HepG2 (cell line): ENCODE measurements at regions not wholly inside any gene's neighbourhood (a gene's known extent, or its start where the extent isn't known, plus 50 kb on each side); places are given as distances from the start of the nearest gene placed in this dataset.

Experiments used
- ATAC-seq: fragments of 200-7000 bp; cut with Tn5 transposase; 3 replicates; pipeline ENCODE4 v1.9.1; 2020; ENCODE audit warnings: mild to moderate bottlenecking, moderate library complexity
- BruUV-seq: library from RNA; stranded (reverse); fragments of 400-500 nt; replicated peaks from 2 replicates; lab custom pipeline; 2021; lab: Mats Ljungman, UMichigan
- CTCF ChIA-PET: fragments of 300-600 bp; formaldehyde crosslinking; extraction: SDS; loops from one replicate; lab custom pipeline; 2021; ENCODE audit warnings: low total read pairs, inconsistent platforms, low intra/inter-chr PET ratio; lab: Yijun Ruan, JAX
- POLR2A ChIA-PET: fragments of 350-600 bp; sonication (Branson Sonifier 250); formaldehyde crosslinking; loops from one replicate; lab custom pipeline; 2020; ENCODE audit warnings: antibody characterized with exemption, inconsistent platforms; lab: Yijun Ruan, JAX
- DNase-seq: peaks from one replicate; pipeline ENCODE4 v3.0.0-alpha.2; 2015; ENCODE audit warnings: low spot score
- FAIRE-seq: peaks from 3 replicates; lab custom pipeline; 2011; peaks lifted over from hg19 to GRCh38; lab: Jason Lieb, UNC
- H2AFZ ChIP-seq: one replicate; pipeline ENCODE4 v1.6.1; 2011; ENCODE audit warnings: low read length, inconsistent platforms
- H3K27ac ChIP-seq: fragments of 300-600 bp; 3 replicates; pipeline ENCODE4 v1.8.0; 2011; ENCODE audit warnings: mixed run types, mild to moderate bottlenecking, mixed read lengths, low read length, inconsistent platforms; ENCODE audit not compliant: insufficient read depth; ENCODE audit errors: extremely low read length
- H3K27me3 ChIP-seq, 2 experiments: fragments of 200-600 bp in 1 of 2; 2 replicates in 1 of 2; 3 replicates in 1 of 2; pipeline versions ENCODE4 v1.6.0 to v1.8.0; 2011; ENCODE audit warnings: low read length in 2 of 2, mild to moderate bottlenecking in 2 of 2, moderate library complexity in 2 of 2, inconsistent platforms in 1 of 2; ENCODE audit not compliant: insufficient read depth in 2 of 2, control insufficient read depth in 1 of 2
- H3K36me3 ChIP-seq, 2 experiments: fragments of 200-600 bp in 1 of 2; replicated peaks in 1 of 2; 2 replicates in 1 of 2; 3 replicates in 1 of 2; pipeline versions ENCODE4 v1.5.1 to v1.8.0; 2011; ENCODE audit warnings: low read length in 2 of 2, inconsistent platforms in 1 of 2; ENCODE audit not compliant: insufficient read depth in 2 of 2, control insufficient read depth in 1 of 2
- H3K4me1 ChIP-seq: 2 replicates; pipeline ENCODE4 v1.5.1; 2012; ENCODE audit warnings: low read length, inconsistent platforms; ENCODE audit not compliant: insufficient read depth
- H3K4me2 ChIP-seq: 2 replicates; pipeline ENCODE4 v1.6.0; 2011; ENCODE audit warnings: low read depth, low read length, inconsistent platforms
- H3K4me3 ChIP-seq, 3 experiments: fragments of 200-600 bp in 1 of 3; sonication (generic), shearing (Covaris generic) in 1 of 3; replicated peaks in 1 of 3; 2 replicates each; pipeline ENCODE4 v1.5.1; 2011 to 2016; ENCODE audit warnings: low read length in 3 of 3, inconsistent platforms in 2 of 3, low read depth in 2 of 3, mild to moderate bottlenecking in 2 of 3, control low read depth in 1 of 3, mixed read lengths in 1 of 3; ENCODE audit not compliant: insufficient read depth in 1 of 3
- H3K79me2 ChIP-seq: one replicate; pipeline ENCODE4 v1.6.1; 2011; ENCODE audit warnings: low read length, inconsistent platforms; ENCODE audit not compliant: insufficient read depth
- H3K9ac ChIP-seq: 2 replicates; pipeline ENCODE4 v1.6.0; 2011; ENCODE audit warnings: mild to moderate bottlenecking, low read depth, low read length, inconsistent platforms; ENCODE audit not compliant: insufficient read depth
- H3K9me3 ChIP-seq: 2 replicates; pipeline ENCODE4 v1.5.1; 2012; ENCODE audit warnings: mild to moderate bottlenecking, low read length
- H4K20me1 ChIP-seq: 2 replicates; pipeline ENCODE4 v1.6.0; 2011; ENCODE audit warnings: inconsistent platforms, mild to moderate bottlenecking, low read length, moderate library complexity; ENCODE audit not compliant: insufficient read depth
- HMG20A ChIP-seq: IDR thresholded peaks from 2 replicates; pipeline ENCODE4 v1.6.1; 2016; ENCODE audit warnings: borderline replicate concordance
- KDM5B ChIP-seq: sonication (generic); formaldehyde crosslinking; IDR thresholded peaks from 2 replicates; pipeline ENCODE4 v1.4.0; 2020; ENCODE audit warnings: missing genetic modification reagents, mild to moderate bottlenecking, borderline replicate concordance
- POLR2AphosphoS5 ChIP-seq: IDR thresholded peaks from 2 replicates; pipeline ENCODE4 v1.6.1; 2012; ENCODE audit warnings: low read depth, low read length
- RAD51 ChIP-seq: fragments of 450-650 bp; IDR thresholded peaks from 2 replicates; pipeline ENCODE4 v1.6.1; 2016; ENCODE audit warnings: borderline replicate concordance
- SIX1 ChIP-seq: sonication (generic); formaldehyde crosslinking; IDR thresholded peaks from 2 replicates; pipeline ENCODE4 v1.4.0; 2020; ENCODE audit warnings: missing genetic modification reagents, borderline replicate concordance
- TARDBP ChIP-seq: sonication (generic); formaldehyde crosslinking; IDR thresholded peaks from 2 replicates; pipeline ENCODE4 v1.8.0; 2022; ENCODE audit warnings: mild to moderate bottlenecking, missing genetic modification reagents
- ZNF253 ChIP-seq: sonication (generic); formaldehyde crosslinking; IDR thresholded peaks from 2 replicates; pipeline ENCODE4 v1.8.0; 2022; ENCODE audit warnings: mild to moderate bottlenecking, missing genetic modification reagents, borderline replicate concordance
- ZNF260 ChIP-seq: sonication (generic); formaldehyde crosslinking; IDR thresholded peaks from 2 replicates; pipeline ENCODE4 v1.4.0; 2020; ENCODE audit warnings: missing genetic modification reagents, low read depth, mild to moderate bottlenecking, borderline replicate concordance
- ZNF768 ChIP-seq: sonication (generic); formaldehyde crosslinking; IDR thresholded peaks from 2 replicates; pipeline ENCODE4 v1.4.0; 2020; ENCODE audit warnings: missing genetic modification reagents
- ZNF780A ChIP-seq: sonication (generic); formaldehyde crosslinking; IDR thresholded peaks from 2 replicates; pipeline ENCODE4 v1.8.0; 2022; ENCODE audit warnings: mild to moderate bottlenecking, missing genetic modification reagents, moderate library complexity
- WGBS: methylation state at CpG from one replicate; pipeline ENCODE4 v1.1.6; 2017; ENCODE audit warnings: low lambda C conversion rate; 5-methylcytosine and 5-hydroxymethylcytosine counted together
- in situ Hi-C: cut with HindIII; loops from 2 replicates; pipeline ENCODE4 v1.10.0; 2017; ENCODE audit warnings: low pct_unique_long_range_greater_than_20kb; ENCODE audit not compliant: extremely low pct_ligation_motif_present
- intact Hi-C: fragments of 100-400 bp; cut with micrococcal nuclease; formaldehyde crosslinking; loops from one replicate; pipeline ENCODE4 v1.10.0; 2022; ENCODE audit not compliant: unreplicated experiment
- TF ChIP-seq, protein P1 (sequence below): sonication (generic); formaldehyde crosslinking; conservative IDR thresholded peaks from 2 replicates; pipeline ENCODE4 v1.4.0; 2020; ENCODE audit warnings: missing genetic modification reagents
- TF ChIP-seq, protein P2 (sequence below): sonication (generic); formaldehyde crosslinking; IDR thresholded peaks from 2 replicates; pipeline ENCODE4 v1.5.0; 2020; ENCODE audit warnings: missing genetic modification reagents, mild to moderate bottlenecking, borderline replicate concordance
- TF ChIP-seq, protein P3 (sequence below), 2 experiments: IDR thresholded peaks; 2 replicates each; pipeline ENCODE4 v1.6.1; 2011 to 2012; ENCODE audit warnings: low read length in 2 of 2, borderline replicate concordance in 1 of 2, low read depth in 1 of 2, mild to moderate bottlenecking in 1 of 2, moderate library complexity in 1 of 2

GRCh38 chr6:125451750-125452149, 150.0 kb upstream of the HDDC2 start (continued):
- TF ChIP-seq HMG20A (no peak), KDM5B (CRISPR knock-in tag) (no peak), POLR2AphosphoS5 (no peak), ZNF780A (CRISPR knock-in tag) (no peak), ZNF260 (CRISPR knock-in tag) (no peak), RAD51 (no peak)
- TF ChIP-seq, protein P1, sequence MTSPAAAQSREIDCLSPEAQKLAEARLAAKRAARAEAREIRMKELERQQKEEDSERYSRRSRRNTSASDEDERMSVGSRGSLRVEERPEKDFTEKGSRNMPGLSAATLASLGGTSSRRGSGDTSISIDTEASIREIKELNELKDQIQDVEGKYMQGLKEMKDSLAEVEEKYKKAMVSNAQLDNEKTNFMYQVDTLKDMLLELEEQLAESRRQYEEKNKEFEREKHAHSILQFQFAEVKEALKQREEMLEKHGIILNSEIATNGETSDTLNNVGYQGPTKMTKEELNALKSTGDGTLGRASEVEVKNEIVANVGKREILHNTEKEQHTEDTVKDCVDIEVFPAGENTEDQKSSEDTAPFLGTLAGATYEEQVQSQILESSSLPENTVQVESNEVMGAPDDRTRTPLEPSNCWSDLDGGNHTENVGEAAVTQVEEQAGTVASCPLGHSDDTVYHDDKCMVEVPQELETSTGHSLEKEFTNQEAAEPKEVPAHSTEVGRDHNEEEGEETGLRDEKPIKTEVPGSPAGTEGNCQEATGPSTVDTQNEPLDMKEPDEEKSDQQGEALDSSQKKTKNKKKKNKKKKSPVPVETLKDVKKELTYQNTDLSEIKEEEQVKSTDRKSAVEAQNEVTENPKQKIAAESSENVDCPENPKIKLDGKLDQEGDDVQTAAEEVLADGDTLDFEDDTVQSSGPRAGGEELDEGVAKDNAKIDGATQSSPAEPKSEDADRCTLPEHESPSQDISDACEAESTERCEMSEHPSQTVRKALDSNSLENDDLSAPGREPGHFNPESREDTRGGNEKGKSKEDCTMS (CRISPR knock-in tag), result no peak

DNA sequence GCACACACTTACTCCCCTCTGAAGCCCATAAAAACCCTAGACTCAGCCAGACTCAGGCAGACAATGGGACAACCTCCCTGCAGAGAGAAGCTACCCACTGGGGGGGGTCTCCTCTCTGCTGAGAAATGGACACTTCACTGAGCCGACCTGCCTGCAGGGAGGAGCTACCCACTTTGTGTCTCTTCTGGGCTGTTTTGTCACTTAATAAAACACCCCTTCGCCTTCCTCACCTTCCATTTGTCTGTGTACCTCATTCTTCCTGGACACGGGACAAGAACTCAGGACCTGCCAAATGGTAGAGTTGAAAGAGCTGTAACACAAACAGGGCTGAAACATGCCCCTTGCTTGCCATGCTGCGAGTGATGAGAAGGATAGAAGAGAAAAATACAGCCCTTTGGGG, 151.7 kb upstream of the HDDC2 start:
- BruUV-seq, result no TSS peak
- no peak for FAIRE-seq
- no peaks in the 10 kb centered on the region for H3K4me1 ChIP-seq
- H4K20me1 ChIP-seq, result no peaks in the 10 kb centered on the region
- in situ Hi-C loops (no loop called here), intact Hi-C loops (no loop called here)
- no peak for ATAC-seq
- no peaks in the 10 kb centered on the region for H3K27me3 ChIP-seq
- no peak for DNase-seq
- TF ChIP-seq, protein P2, sequence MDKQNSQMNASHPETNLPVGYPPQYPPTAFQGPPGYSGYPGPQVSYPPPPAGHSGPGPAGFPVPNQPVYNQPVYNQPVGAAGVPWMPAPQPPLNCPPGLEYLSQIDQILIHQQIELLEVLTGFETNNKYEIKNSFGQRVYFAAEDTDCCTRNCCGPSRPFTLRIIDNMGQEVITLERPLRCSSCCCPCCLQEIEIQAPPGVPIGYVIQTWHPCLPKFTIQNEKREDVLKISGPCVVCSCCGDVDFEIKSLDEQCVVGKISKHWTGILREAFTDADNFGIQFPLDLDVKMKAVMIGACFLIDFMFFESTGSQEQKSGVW (CRISPR knock-in tag), result no peak
- TF ChIP-seq, protein P3, sequence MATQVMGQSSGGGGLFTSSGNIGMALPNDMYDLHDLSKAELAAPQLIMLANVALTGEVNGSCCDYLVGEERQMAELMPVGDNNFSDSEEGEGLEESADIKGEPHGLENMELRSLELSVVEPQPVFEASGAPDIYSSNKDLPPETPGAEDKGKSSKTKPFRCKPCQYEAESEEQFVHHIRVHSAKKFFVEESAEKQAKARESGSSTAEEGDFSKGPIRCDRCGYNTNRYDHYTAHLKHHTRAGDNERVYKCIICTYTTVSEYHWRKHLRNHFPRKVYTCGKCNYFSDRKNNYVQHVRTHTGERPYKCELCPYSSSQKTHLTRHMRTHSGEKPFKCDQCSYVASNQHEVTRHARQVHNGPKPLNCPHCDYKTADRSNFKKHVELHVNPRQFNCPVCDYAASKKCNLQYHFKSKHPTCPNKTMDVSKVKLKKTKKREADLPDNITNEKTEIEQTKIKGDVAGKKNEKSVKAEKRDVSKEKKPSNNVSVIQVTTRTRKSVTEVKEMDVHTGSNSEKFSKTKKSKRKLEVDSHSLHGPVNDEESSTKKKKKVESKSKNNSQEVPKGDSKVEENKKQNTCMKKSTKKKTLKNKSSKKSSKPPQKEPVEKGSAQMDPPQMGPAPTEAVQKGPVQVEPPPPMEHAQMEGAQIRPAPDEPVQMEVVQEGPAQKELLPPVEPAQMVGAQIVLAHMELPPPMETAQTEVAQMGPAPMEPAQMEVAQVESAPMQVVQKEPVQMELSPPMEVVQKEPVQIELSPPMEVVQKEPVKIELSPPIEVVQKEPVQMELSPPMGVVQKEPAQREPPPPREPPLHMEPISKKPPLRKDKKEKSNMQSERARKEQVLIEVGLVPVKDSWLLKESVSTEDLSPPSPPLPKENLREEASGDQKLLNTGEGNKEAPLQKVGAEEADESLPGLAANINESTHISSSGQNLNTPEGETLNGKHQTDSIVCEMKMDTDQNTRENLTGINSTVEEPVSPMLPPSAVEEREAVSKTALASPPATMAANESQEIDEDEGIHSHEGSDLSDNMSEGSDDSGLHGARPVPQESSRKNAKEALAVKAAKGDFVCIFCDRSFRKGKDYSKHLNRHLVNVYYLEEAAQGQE (IDR thresholded peaks at IDR 0.05; ENCODE audit: borderline replicate concordance in 1 of 2, low read depth in 1 of 2, low read length in 2 of 2), result no peak
- TF ChIP-seq ZNF253 (no peak), TARDBP (no peak), SIX1 (CRISPR knock-in tag) (no peak), ZNF768 (CRISPR knock-in tag) (no peak)
- WGBS, result 2% methylated on average over 4 of the region's 4 CpGs
- H3K4me2 ChIP-seq, result no peak overlapping the region
- no peak overlapping the region for H3K9ac ChIP-seq
- H3K36me3 ChIP-seq, result no peaks in the 10 kb centered on the region
- no peak overlapping the region for H2AFZ ChIP-seq
- H3K27ac ChIP-seq, result no peak overlapping the region
- H3K79me2 ChIP-seq, result no peaks in the 10 kb centered on the region
- peaks cover 19% of the 10 kb centered on the region; the same call in 1 of the 2 replicates for H3K9me3 ChIP-seq
- CTCF ChIA-PET, result no interaction called here
- POLR2A ChIA-PET, result no interaction called here
- H3K4me3 ChIP-seq, result no peak overlapping the region
